HCT116 (cell line): ENCODE measurements at regions not wholly inside any gene's neighbourhood (a gene's known extent, or its start where the extent isn't known, plus 50 kb on each side); places are given as distances from the start of the nearest gene placed in this dataset.

Experiments
- ATAC-seq: fragments of 200-7000 bp; cut with Tn5 transposase; 2 replicates; pipeline ENCODE4 v1.9.1; 2020; ENCODE audit warnings: mild to moderate bottlenecking, moderate library complexity
- BruUV-seq: library from RNA; stranded (reverse); fragments of 400-500 nt; replicated peaks from 2 replicates; lab custom pipeline; 2021; lab: Mats Ljungman, UMichigan
- CTCF ChIA-PET: fragments of 300-600 bp; sonication (Branson Sonifier 250); formaldehyde crosslinking; loops from one replicate; lab custom pipeline; 2021; ENCODE audit warnings: antibody characterized with exemption; lab: Charles Lee
- POLR2A ChIA-PET: fragments of 300-600, 350-600 bp; sonication (Branson Sonifier 250); formaldehyde crosslinking; loops from one replicate; lab custom pipeline; 2021; ENCODE audit warnings: antibody characterized with exemption; lab: Charles Lee
- RAD21 ChIA-PET, 2 experiments: fragments of 300-600 bp; sonication (Branson Sonifier 250); formaldehyde crosslinking; loops; one replicate each; lab custom pipeline; 2023; ENCODE audit warnings: low total read pairs in 2 of 2; ENCODE audit not compliant: uncharacterized antibody in 2 of 2, unreplicated experiment in 2 of 2, low non-redundant PET in 1 of 2; lab: Charles Lee
- DNase-seq: peaks from one replicate; pipeline ENCODE4 v3.0.0-alpha.2; 2010; ENCODE audit warnings: low read depth, low spot score
- H2AFZ ChIP-seq: fragments of 200-600 bp; shearing (Covaris generic), sonication (generic); 2 replicates; pipeline ENCODE4 v1.6.1; 2017; ENCODE audit warnings: low read depth, mixed run types, mixed read lengths, antibody characterized with exemption, low read length; ENCODE audit not compliant: poor library complexity, severe bottlenecking
- H3K27ac ChIP-seq: 2 replicates; pipeline ENCODE4 v1.5.1; 2012; ENCODE audit warnings: low read depth, low read length
- H3K27me3 ChIP-seq: fragments of 200-600 bp; sonication (generic); 2 replicates; pipeline ENCODE4 v1.6.1; 2016; ENCODE audit warnings: mixed run types, low read length, mixed read lengths; ENCODE audit not compliant: insufficient read depth
- H3K36me3 ChIP-seq, 2 experiments: fragments of 200-500 bp in 1 of 2; fragments of 200-600 bp in 1 of 2; sonication (Bioruptor generic) in 1 of 2; sonication (generic) in 1 of 2; 2 replicates each; pipeline versions ENCODE4 v1.5.1 to v1.6.1; 2014 to 2016; ENCODE audit warnings: low read length in 2 of 2, inconsistent platforms in 1 of 2, mixed read lengths in 1 of 2, mixed run types in 1 of 2; ENCODE audit not compliant: insufficient read depth in 2 of 2, control insufficient read depth in 1 of 2
- H3K4me1 ChIP-seq, 2 experiments: fragments of 200-600 bp in 1 of 2; sonication (generic) in 1 of 2; 2 replicates each; pipeline versions ENCODE4 v1.5.1 to v1.6.1; 2012 to 2017; ENCODE audit warnings: low read length in 2 of 2, inconsistent platforms in 1 of 2, mild to moderate bottlenecking in 1 of 2, mixed read lengths in 1 of 2, mixed run types in 1 of 2, moderate library complexity in 1 of 2; ENCODE audit not compliant: insufficient read depth in 2 of 2, control insufficient read depth in 1 of 2
- H3K4me2 ChIP-seq: fragments of 200-600 bp; sonication (generic); 2 replicates; pipeline ENCODE4 v1.6.1; 2017; ENCODE audit warnings: mixed run types, low read length, mixed read lengths
- H3K4me3 ChIP-seq, 2 experiments: fragments of 200-600 bp in 1 of 2; sonication (generic) in 1 of 2; replicated peaks in 1 of 2; 2 replicates each; pipeline ENCODE4 v1.5.1; 2011 to 2016; ENCODE audit warnings: low read length in 2 of 2, control low read depth in 1 of 2, low read depth in 1 of 2, mild to moderate bottlenecking in 1 of 2, mixed read lengths in 1 of 2, mixed run types in 1 of 2
- H3K79me2 ChIP-seq: fragments of 200-600 bp; sonication (generic); 2 replicates; pipeline ENCODE4 v1.6.1; 2017; ENCODE audit warnings: mild to moderate bottlenecking, mixed run types, low read length, moderate library complexity, mixed read lengths; ENCODE audit not compliant: insufficient read depth
- H3K9ac ChIP-seq: fragments of 200-600 bp; sonication (generic); 2 replicates; pipeline ENCODE4 v1.6.1; 2016; ENCODE audit warnings: low read length, mixed read lengths
- H3K9me2 ChIP-seq: fragments of 200-600 bp; sonication (generic), shearing (Covaris generic); 2 replicates; pipeline ENCODE4 v1.6.1; 2017; ENCODE audit warnings: mixed run types, mild to moderate bottlenecking, moderate library complexity; ENCODE audit not compliant: insufficient read depth
- H3K9me3 ChIP-seq, 2 experiments: fragments of 200-500 bp in 1 of 2; fragments of 200-600 bp in 1 of 2; sonication (Bioruptor generic) in 1 of 2; sonication (generic) in 1 of 2; 2 replicates each; pipeline ENCODE4 v1.6.1; 2014 to 2017; ENCODE audit warnings: low read length in 2 of 2, mixed read lengths in 2 of 2, inconsistent platforms in 1 of 2, low read depth in 1 of 2, mild to moderate bottlenecking in 1 of 2, mixed run types in 1 of 2, moderate library complexity in 1 of 2; ENCODE audit not compliant: control insufficient read depth in 1 of 2, insufficient read depth in 1 of 2
- H4K20me1 ChIP-seq: fragments of 200-600 bp; sonication (generic), shearing (Covaris generic); 2 replicates; pipeline ENCODE4 v1.6.1; 2017; ENCODE audit warnings: mixed run types, mild to moderate bottlenecking, moderate library complexity; ENCODE audit not compliant: insufficient read depth
- SIN3A ChIP-seq: IDR thresholded peaks from 2 replicates; pipeline ENCODE4 v1.6.1; 2012; ENCODE audit warnings: low read depth
- intact Hi-C: fragments of 100-400 bp; cut with micrococcal nuclease; formaldehyde crosslinking; loops from 2 replicates; pipeline ENCODE4 v1.10.0; 2022
- TF ChIP-seq, protein P1 (sequence below): IDR thresholded peaks from 2 replicates; pipeline ENCODE4 v1.6.1; 2012
- TF ChIP-seq, protein P2 (sequence below), 3 experiments: fragments of 200-600 bp in 1 of 3; sonication (generic) in 1 of 3; IDR thresholded peaks in 2 of 3; conservative IDR thresholded peaks in 1 of 3; 2 replicates each; pipeline ENCODE4 v1.5.1; 2012 to 2017; ENCODE audit warnings: low read depth in 2 of 3, low read length in 2 of 3, antibody characterized with exemption in 1 of 3, borderline replicate concordance in 1 of 3, control low read depth in 1 of 3, mild to moderate bottlenecking in 1 of 3, mixed read lengths in 1 of 3, mixed run types in 1 of 3, moderate library complexity in 1 of 3; ENCODE audit not compliant: insufficient read depth in 1 of 3

DNA sequence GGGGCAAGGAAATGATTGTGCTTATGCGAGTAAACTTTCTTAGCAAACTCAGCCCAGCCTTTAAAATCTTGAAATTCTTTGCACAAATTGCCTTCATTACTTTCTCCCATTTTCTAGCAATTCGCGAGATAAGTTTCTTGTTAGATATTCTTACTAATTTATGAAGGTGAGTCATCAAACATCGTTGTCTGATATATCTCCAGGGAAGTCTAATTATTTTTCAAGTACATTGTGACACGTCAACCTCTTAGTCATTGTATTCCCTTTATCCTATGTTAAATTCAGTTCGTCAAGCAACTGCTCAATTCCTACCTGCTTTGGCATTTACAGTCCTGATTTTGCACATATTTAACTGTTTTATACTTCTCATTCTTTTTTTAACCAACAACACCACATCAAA is 854.5 kb upstream of the CRIM1 start:
- Histone ChIP-seq H3K27me3 (no peaks in the 10 kb centered on the region), H3K36me3 (no peaks in the 10 kb centered on the region), H3K9me2 (no peaks in the 10 kb centered on the region), H3K4me3 (no peak overlapping the region), H3K4me1 (no peaks in the 10 kb centered on the region), H4K20me1 (no peaks in the 10 kb centered on the region), H2AFZ (no peak overlapping the region), H3K27ac (no peak overlapping the region), H3K4me2 (no peak overlapping the region), H3K9ac (no peak overlapping the region), H3K9me3 (peaks cover 8 to 12% of the 10 kb centered on the region in 2 experiments; a peak in 3 of 4 replicates), H3K79me2 (no peaks in the 10 kb centered on the region)
- POLR2A ChIA-PET: no interaction called here
- ATAC-seq: no peak
- CTCF ChIA-PET: no interaction called here
- no TSS peak for BruUV-seq
- intact Hi-C loops: no loop called here
- RAD21 ChIA-PET: no interaction called here
- TF ChIP-seq, protein P1, sequence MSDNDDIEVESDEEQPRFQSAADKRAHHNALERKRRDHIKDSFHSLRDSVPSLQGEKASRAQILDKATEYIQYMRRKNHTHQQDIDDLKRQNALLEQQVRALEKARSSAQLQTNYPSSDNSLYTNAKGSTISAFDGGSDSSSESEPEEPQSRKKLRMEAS: no peak
- TF ChIP-seq SIN3A: no peak
- DNase-seq: no peak

DNA sequence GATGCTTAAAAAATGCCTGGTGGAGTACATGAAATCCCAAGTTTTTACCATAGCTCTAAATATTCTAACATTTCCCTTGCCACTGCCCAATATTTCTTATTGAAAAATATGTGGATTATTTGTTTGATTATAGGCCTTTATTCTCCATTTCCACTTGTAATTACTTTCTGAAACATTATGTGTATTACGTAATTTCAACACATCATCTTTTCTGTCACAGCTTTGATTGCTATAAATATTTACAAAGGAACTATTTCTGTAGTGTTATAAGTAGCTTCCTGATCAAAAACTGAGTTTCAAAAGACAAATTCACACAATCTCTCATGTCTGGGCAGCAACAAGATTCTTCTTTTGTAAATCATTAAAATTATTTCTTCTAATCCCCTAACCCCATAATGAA is 859.6 kb upstream of the CRIM1 start:
- POLR2A ChIA-PET: no interaction called here
- CTCF ChIA-PET: no interaction called here

More for the DNA sequence above, 859.6 kb upstream of the CRIM1 start:
- Histone ChIP-seq H2AFZ (no peak overlapping the region), H3K4me3 (no peak overlapping the region), H3K9ac (no peak overlapping the region), H3K79me2 (no peaks in the 10 kb centered on the region), H3K27me3 (no peaks in the 10 kb centered on the region), H4K20me1 (no peaks in the 10 kb centered on the region), H3K27ac (no peak overlapping the region), H3K4me1 (no peaks in the 10 kb centered on the region), H3K9me2 (no peaks in the 10 kb centered on the region), H3K36me3 (no peaks in the 10 kb centered on the region), H3K9me3 (peaks cover 4 to 8% of the 10 kb centered on the region in 2 experiments; a peak in 2 of 4 replicates), H3K4me2 (no peak overlapping the region)
- RAD21 ChIA-PET: no interaction called here
- ATAC-seq (no peak), DNase-seq (no peak)
- BruUV-seq: no TSS peak
- intact Hi-C loops: no loop called here
- TF ChIP-seq, protein P2, sequence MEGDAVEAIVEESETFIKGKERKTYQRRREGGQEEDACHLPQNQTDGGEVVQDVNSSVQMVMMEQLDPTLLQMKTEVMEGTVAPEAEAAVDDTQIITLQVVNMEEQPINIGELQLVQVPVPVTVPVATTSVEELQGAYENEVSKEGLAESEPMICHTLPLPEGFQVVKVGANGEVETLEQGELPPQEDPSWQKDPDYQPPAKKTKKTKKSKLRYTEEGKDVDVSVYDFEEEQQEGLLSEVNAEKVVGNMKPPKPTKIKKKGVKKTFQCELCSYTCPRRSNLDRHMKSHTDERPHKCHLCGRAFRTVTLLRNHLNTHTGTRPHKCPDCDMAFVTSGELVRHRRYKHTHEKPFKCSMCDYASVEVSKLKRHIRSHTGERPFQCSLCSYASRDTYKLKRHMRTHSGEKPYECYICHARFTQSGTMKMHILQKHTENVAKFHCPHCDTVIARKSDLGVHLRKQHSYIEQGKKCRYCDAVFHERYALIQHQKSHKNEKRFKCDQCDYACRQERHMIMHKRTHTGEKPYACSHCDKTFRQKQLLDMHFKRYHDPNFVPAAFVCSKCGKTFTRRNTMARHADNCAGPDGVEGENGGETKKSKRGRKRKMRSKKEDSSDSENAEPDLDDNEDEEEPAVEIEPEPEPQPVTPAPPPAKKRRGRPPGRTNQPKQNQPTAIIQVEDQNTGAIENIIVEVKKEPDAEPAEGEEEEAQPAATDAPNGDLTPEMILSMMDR (IDR thresholded peaks at IDR 0.05 in 2 of 3, conservative IDR thresholded peaks at IDR 0.05 in 1 of 3; ENCODE audit: borderline replicate concordance in 1 of 3, insufficient read depth in 1 of 3, low read depth in 2 of 3, low read length in 2 of 3): no peak
